ENCODE measurements at regions not wholly inside any gene's neighbourhood (a gene's known extent, or its start where the extent isn't known, plus 50 kb on each side); places are given as distances from the start of the nearest gene placed in this dataset.

GRCh38 chr2:234164493-234165413 lies 114.3 kb downstream of the SPP2 start:
- no peak for DNase-seq (ENCODE audit: extremely low spot score)
- 84% methylated on average over 19 of the region's 19 CpGs for whole genome bisulfite sequencing
- TF ChIP-seq CTCF (IDR thresholded peaks at IDR 0.05): no peak
- no peak for TF ChIP-seq EP300 (IDR thresholded peaks at IDR 0.05)
- no peak for TF ChIP-seq POLR2AphosphoS5 (IDR thresholded peaks at IDR 0.05)
- TF ChIP-seq POLR2A (IDR thresholded peaks at IDR 0.05; ENCODE audit: low read depth): no peak
- Histone ChIP-seq H3K4me1 (no peaks in the 10 kb centered on the region), H3K36me3 (no peaks in the 10 kb centered on the region), H3K9me3 (no peaks in the 10 kb centered on the region), H3K27ac (replicated peaks in 1 of 4) (no peak overlapping the region), H3K4me3 (no peak overlapping the region), H3K27me3 (no peaks in the 10 kb centered on the region)
- intact Hi-C loops (cut with DNase I): no loop called here

GRCh38 chr2:234163510-234164045 lies 113.1 kb downstream of the SPP2 start:
- H3K27me3 ChIP-seq: peaks cover 0 to 4% (median 0%) of the 10 kb centered on the region in 4 donors
- no peaks in the 10 kb centered on the region for H3K36me3 ChIP-seq
- WGBS: 73% methylated on average over 7 of the region's 7 CpGs
- H3K27ac ChIP-seq (replicated peaks in 1 of 4): no peak overlapping the region
- H3K4me3 ChIP-seq: no peak overlapping the region
- intact Hi-C loops (cut with DNase I): no loop called here
- DNase-seq (ENCODE audit: extremely low spot score): no peak
- no peaks in the 10 kb centered on the region for H3K4me1 ChIP-seq
- no peaks in the 10 kb centered on the region for H3K9me3 ChIP-seq
- TF ChIP-seq EP300 (IDR thresholded peaks at IDR 0.05) (no peak), CTCF (IDR thresholded peaks at IDR 0.05) (no peak), POLR2A (IDR thresholded peaks at IDR 0.05; ENCODE audit: low read depth) (no peak), POLR2AphosphoS5 (IDR thresholded peaks at IDR 0.05) (no peak)

- Histone ChIP-seq H3K4me3 (no peak overlapping the region), H3K4me1 (no peaks in the 10 kb centered on the region), H3K27ac (replicated peaks in 1 of 4) (no peak overlapping the region), H3K9me3 (no peaks in the 10 kb centered on the region), H3K27me3 (peaks cover 0 to 8% (median 0%) of the 10 kb centered on the region in 4 donors), H3K36me3 (no peaks in the 10 kb centered on the region)
- DNase-seq (ENCODE audit: extremely low spot score): no peak
- 70% methylated on average over 1 of the region's 1 CpG for WGBS
- TF ChIP-seq POLR2AphosphoS5 (IDR thresholded peaks at IDR 0.05): no peak
- TF ChIP-seq EP300 (IDR thresholded peaks at IDR 0.05): no peak
- TF ChIP-seq POLR2A (IDR thresholded peaks at IDR 0.05; ENCODE audit: low read depth): no peak
- TF ChIP-seq CTCF (IDR thresholded peaks at IDR 0.05): no peak
- intact Hi-C loops (cut with DNase I): no loop called here
Observed at GRCh38 chr2:234162861-234163260, 112.4 kb downstream of the SPP2 start.

GRCh38 chr2:234161932-234162331 lies 111.4 kb downstream of the SPP2 start:
- Histone ChIP-seq H3K36me3 (no peaks in the 10 kb centered on the region), H3K4me1 (no peaks in the 10 kb centered on the region), H3K4me3 (no peak overlapping the region), H3K9me3 (no peaks in the 10 kb centered on the region), H3K27me3 (peaks cover 0 to 10% (median 0%) of the 10 kb centered on the region in 4 donors), H3K27ac (replicated peaks in 1 of 4) (no peak overlapping the region)
- TF ChIP-seq POLR2A (IDR thresholded peaks at IDR 0.05; ENCODE audit: low read depth) (no peak), POLR2AphosphoS5 (IDR thresholded peaks at IDR 0.05) (no peak), EP300 (IDR thresholded peaks at IDR 0.05) (no peak), CTCF (IDR thresholded peaks at IDR 0.05) (no peak)
- DNase-seq (ENCODE audit: extremely low spot score): no peak
- intact Hi-C loops (cut with DNase I): no loop called here
- 86% methylated on average over 6 of the region's 6 CpGs for WGBS

All from esophagus muscularis mucosa (tissue), 4 donors.